ENCODE measurements at regions not wholly inside any gene's neighbourhood (a gene's known extent, or its start where the extent isn't known, plus 50 kb on each side); places are given as distances from the start of the nearest gene placed in this dataset.

DNA sequence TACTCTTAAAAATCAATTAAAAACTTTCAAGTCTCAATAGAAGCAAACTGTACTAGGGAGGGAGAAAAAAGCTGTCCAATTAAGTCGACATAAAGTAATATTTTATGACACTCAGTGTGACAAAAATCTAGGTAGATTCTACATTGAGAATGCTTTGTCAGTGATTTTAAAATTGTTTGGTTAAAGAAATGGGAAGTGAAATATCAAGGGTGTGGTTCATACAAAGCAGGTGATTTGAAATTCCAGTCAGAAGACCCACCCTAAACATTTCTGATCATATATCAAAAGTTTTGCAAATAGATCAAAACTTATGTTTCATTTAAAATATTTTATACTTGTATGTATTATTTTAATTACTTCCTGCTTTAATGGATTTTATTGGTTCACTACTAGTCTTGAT lies 338.9 kb upstream of the DCC start:
- no peak overlapping the region for H3K4me3 Mint-ChIP-seq
- no peak overlapping the region for H3K27ac Mint-ChIP-seq
- H3K36me3 Mint-ChIP-seq = no peaks in the 10 kb centered on the region
- TF ChIP-seq, protein P1, sequence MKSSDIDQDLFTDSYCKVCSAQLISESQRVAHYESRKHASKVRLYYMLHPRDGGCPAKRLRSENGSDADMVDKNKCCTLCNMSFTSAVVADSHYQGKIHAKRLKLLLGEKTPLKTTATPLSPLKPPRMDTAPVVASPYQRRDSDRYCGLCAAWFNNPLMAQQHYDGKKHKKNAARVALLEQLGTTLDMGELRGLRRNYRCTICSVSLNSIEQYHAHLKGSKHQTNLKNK (CRISPR knock-in tag; IDR thresholded peaks at IDR 0.05) = no peak
- no peak for TF ChIP-seq ESRRA (CRISPR knock-in tag; IDR thresholded peaks at IDR 0.05; ENCODE audit: borderline replicate concordance)
- TF ChIP-seq SMAD4 (CRISPR knock-in tag; IDR thresholded peaks at IDR 0.05) = no peak
- no peak for TF ChIP-seq CTCF (IDR thresholded peaks at IDR 0.05)
- TF ChIP-seq NFYB (CRISPR knock-in tag; conservative IDR thresholded peaks at IDR 0.05; ENCODE audit: low read depth) = no peak
- TF ChIP-seq RELA (CRISPR knock-in tag; IDR thresholded peaks at IDR 0.05; ENCODE audit: borderline replicate concordance) = no peak
- no peak for TF ChIP-seq KAT7 (CRISPR knock-in tag; IDR thresholded peaks at IDR 0.05; ENCODE audit: borderline replicate concordance)
- TF ChIP-seq, protein P2, sequence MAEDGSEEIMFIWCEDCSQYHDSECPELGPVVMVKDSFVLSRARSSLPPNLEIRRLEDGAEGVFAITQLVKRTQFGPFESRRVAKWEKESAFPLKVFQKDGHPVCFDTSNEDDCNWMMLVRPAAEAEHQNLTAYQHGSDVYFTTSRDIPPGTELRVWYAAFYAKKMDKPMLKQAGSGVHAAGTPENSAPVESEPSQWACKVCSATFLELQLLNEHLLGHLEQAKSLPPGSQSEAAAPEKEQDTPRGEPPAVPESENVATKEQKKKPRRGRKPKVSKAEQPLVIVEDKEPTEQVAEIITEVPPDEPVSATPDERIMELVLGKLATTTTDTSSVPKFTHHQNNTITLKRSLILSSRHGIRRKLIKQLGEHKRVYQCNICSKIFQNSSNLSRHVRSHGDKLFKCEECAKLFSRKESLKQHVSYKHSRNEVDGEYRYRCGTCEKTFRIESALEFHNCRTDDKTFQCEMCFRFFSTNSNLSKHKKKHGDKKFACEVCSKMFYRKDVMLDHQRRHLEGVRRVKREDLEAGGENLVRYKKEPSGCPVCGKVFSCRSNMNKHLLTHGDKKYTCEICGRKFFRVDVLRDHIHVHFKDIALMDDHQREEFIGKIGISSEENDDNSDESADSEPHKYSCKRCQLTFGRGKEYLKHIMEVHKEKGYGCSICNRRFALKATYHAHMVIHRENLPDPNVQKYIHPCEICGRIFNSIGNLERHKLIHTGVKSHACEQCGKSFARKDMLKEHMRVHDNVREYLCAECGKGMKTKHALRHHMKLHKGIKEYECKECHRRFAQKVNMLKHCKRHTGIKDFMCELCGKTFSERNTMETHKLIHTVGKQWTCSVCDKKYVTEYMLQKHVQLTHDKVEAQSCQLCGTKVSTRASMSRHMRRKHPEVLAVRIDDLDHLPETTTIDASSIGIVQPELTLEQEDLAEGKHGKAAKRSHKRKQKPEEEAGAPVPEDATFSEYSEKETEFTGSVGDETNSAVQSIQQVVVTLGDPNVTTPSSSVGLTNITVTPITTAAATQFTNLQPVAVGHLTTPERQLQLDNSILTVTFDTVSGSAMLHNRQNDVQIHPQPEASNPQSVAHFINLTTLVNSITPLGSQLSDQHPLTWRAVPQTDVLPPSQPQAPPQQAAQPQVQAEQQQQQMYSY (CRISPR knock-in tag; IDR thresholded peaks at IDR 0.05) = no peak
- TF ChIP-seq ZNF416 (CRISPR knock-in tag; IDR thresholded peaks at IDR 0.05) = no peak
- no peak for TF ChIP-seq ETV6 (CRISPR knock-in tag; IDR thresholded peaks at IDR 0.05)
- no peak for TF ChIP-seq NR2C2 (CRISPR knock-in tag; IDR thresholded peaks at IDR 0.05)
- TF ChIP-seq USF2 (CRISPR knock-in tag; IDR thresholded peaks at IDR 0.05) = no peak
- no peak for TF ChIP-seq NR3C1 (CRISPR knock-in tag; conservative IDR thresholded peaks at IDR 0.05; ENCODE audit: low read depth)
- DNase-seq (ENCODE audit: low spot score) (no peak), ATAC-seq (no peak)
- no peaks in the 10 kb centered on the region for H3K9me3 Mint-ChIP-seq
- H3K4me1 Mint-ChIP-seq = peaks cover 11% of the 10 kb centered on the region
- no peaks in the 10 kb centered on the region for H3K27me3 Mint-ChIP-seq (ENCODE audit: low read depth)
- CTCF ChIA-PET = no interaction called here
- POLR2A ChIA-PET = no interaction called here

GRCh38 chr18:52002600-52002999 lies 337.4 kb upstream of the DCC start:
- H3K36me3 Mint-ChIP-seq = no peaks in the 10 kb centered on the region
- H3K27ac Mint-ChIP-seq = no peak overlapping the region
- H3K27me3 Mint-ChIP-seq (ENCODE audit: low read depth) = no peaks in the 10 kb centered on the region
- ATAC-seq = no peak
- no peak overlapping the region for H3K4me3 Mint-ChIP-seq
- no peak for DNase-seq (ENCODE audit: low spot score)
- CTCF ChIA-PET = no interaction called here
- no peak for TF ChIP-seq CREM (CRISPR knock-in tag; IDR thresholded peaks at IDR 0.05)
- no peak for TF ChIP-seq ZSCAN18 (CRISPR knock-in tag; IDR thresholded peaks at IDR 0.05)
- TF ChIP-seq CREB1 (CRISPR knock-in tag; IDR thresholded peaks at IDR 0.05) = no peak
- no peak for TF ChIP-seq E2F1 (CRISPR knock-in tag; IDR thresholded peaks at IDR 0.05)
- POLR2A ChIA-PET = no interaction called here
- peaks cover 11% of the 10 kb centered on the region for H3K4me1 Mint-ChIP-seq
- H3K9me3 Mint-ChIP-seq = no peaks in the 10 kb centered on the region
